ENCODE measurements at regions not wholly inside any gene's neighbourhood (a gene's known extent, or its start where the extent isn't known, plus 50 kb on each side); places are given as distances from the start of the nearest gene placed in this dataset.

GRCh38 chr14:71229875-71230274 is 322.6 kb downstream of the PCNX1 start:
- no peak for DNase-seq
- Mint-ChIP-seq H3K4me1 (peaks cover 20% of the 10 kb centered on the region), H3K27ac (no peak overlapping the region), H3K36me3 (ENCODE audit: low read depth) (no peaks in the 10 kb centered on the region), H3K9me3 (no peaks in the 10 kb centered on the region), H3K4me3 (no peak overlapping the region), H3K27me3 (ENCODE audit: low read depth, poor library complexity) (no peaks in the 10 kb centered on the region)
- no peak for TF ChIP-seq CTCF (IDR thresholded peaks at IDR 0.05)

GRCh38 chr14:71230897-71231296 is 323.6 kb downstream of the PCNX1 start:
- peaks cover 23% of the 10 kb centered on the region for H3K4me1 Mint-ChIP-seq
- no peaks in the 10 kb centered on the region for H3K27me3 Mint-ChIP-seq (ENCODE audit: low read depth, poor library complexity)
- H3K9me3 Mint-ChIP-seq: no peaks in the 10 kb centered on the region
- H3K4me3 Mint-ChIP-seq: no peak overlapping the region
- H3K36me3 Mint-ChIP-seq (ENCODE audit: low read depth): no peaks in the 10 kb centered on the region
- DNase-seq: no peak
- no peak overlapping the region for H3K27ac Mint-ChIP-seq
- no peak for TF ChIP-seq CTCF (IDR thresholded peaks at IDR 0.05)

GRCh38 chr14:71231521-71232393 is 324.5 kb downstream of the PCNX1 start:
- no peak for DNase-seq
- Mint-ChIP-seq H3K27me3 (ENCODE audit: low read depth, poor library complexity) (no peaks in the 10 kb centered on the region), H3K4me3 (no peak overlapping the region), H3K27ac (no peak overlapping the region), H3K36me3 (ENCODE audit: low read depth) (no peaks in the 10 kb centered on the region), H3K4me1 (peaks cover 29% of the 10 kb centered on the region), H3K9me3 (no peaks in the 10 kb centered on the region)
- TF ChIP-seq CTCF (IDR thresholded peaks at IDR 0.05): no peak

GRCh38 chr14:71232506-71232905 is 325.2 kb downstream of the PCNX1 start:
- H3K27ac Mint-ChIP-seq: no peak overlapping the region
- H3K9me3 Mint-ChIP-seq: no peaks in the 10 kb centered on the region
- no peak overlapping the region for H3K4me3 Mint-ChIP-seq
- DNase-seq: no peak
- TF ChIP-seq CTCF (IDR thresholded peaks at IDR 0.05): no peak
- no peaks in the 10 kb centered on the region for H3K36me3 Mint-ChIP-seq (ENCODE audit: low read depth)
- H3K27me3 Mint-ChIP-seq (ENCODE audit: low read depth, poor library complexity): no peaks in the 10 kb centered on the region
- peaks cover 34% of the 10 kb centered on the region for H3K4me1 Mint-ChIP-seq

- Mint-ChIP-seq H3K9me3 (no peaks in the 10 kb centered on the region), H3K4me3 (no peak overlapping the region), H3K27ac (no peak overlapping the region), H3K36me3 (ENCODE audit: low read depth) (no peaks in the 10 kb centered on the region), H3K27me3 (ENCODE audit: low read depth, poor library complexity) (no peaks in the 10 kb centered on the region), H3K4me1 (peaks cover 31% of the 10 kb centered on the region)
- TF ChIP-seq CTCF (IDR thresholded peaks at IDR 0.05): no peak
- DNase-seq: no peak
Measured at GRCh38 chr14:71235875-71236274, 328.6 kb downstream of the PCNX1 start.

- Mint-ChIP-seq H3K27me3 (ENCODE audit: low read depth, poor library complexity) (no peaks in the 10 kb centered on the region), H3K27ac (no peak overlapping the region), H3K4me1 (peaks cover 31% of the 10 kb centered on the region), H3K4me3 (no peak overlapping the region), H3K36me3 (ENCODE audit: low read depth) (no peaks in the 10 kb centered on the region), H3K9me3 (no peaks in the 10 kb centered on the region)
- DNase-seq: no peak
- TF ChIP-seq CTCF (IDR thresholded peaks at IDR 0.05): no peak
Measured at GRCh38 chr14:71236487-71236886, 329.2 kb downstream of the PCNX1 start.
